Omental fat pad (tissue), 3 donors: ENCODE measurements at regions not wholly inside any gene's neighbourhood (a gene's known extent, or its start where the extent isn't known, plus 50 kb on each side); places are given as distances from the start of the nearest gene placed in this dataset.

Experiments
- ATAC-seq: fragments of 150-250 bp; one replicate; pipeline ENCODE4 v1.9.1; 2016; ENCODE audit warnings: mild to moderate bottlenecking, moderate library complexity; ENCODE audit not compliant: low FRiP score
- DNase-seq: peaks from one replicate; pipeline ENCODE4 v3.0.0-alpha.2; 2019; ENCODE audit warnings: low spot score
- CTCF ChIP-seq, 3 donors: fragments of 450-650 bp; IDR thresholded peaks; one replicate each; pipeline ENCODE4 v1.5.1; 2016 to 2017; ENCODE audit warnings: antibody characterized with exemption in 3 of 3, mild to moderate bottlenecking in 3 of 3, moderate library complexity in 2 of 3

- ATAC-seq (no peak), DNase-seq (no peak)
- TF ChIP-seq CTCF (IDR thresholded peaks at IDR 0.05) = no peak
Measured at GRCh38 chr13:53160211-53160610, 131.6 kb downstream of the OLFM4 start.

- ATAC-seq (no peak), DNase-seq (no peak)
- no peak for TF ChIP-seq CTCF (IDR thresholded peaks at IDR 0.05)
Measured at GRCh38 chr13:53161251-53161650, 132.6 kb downstream of the OLFM4 start.

- DNase-seq = no peak
- no peak for ATAC-seq
- no peak for TF ChIP-seq CTCF (IDR thresholded peaks at IDR 0.05)
Measured at GRCh38 chr13:53165261-53165660, 136.6 kb downstream of the OLFM4 start.

- DNase-seq (no peak), ATAC-seq (no peak)
- TF ChIP-seq CTCF (IDR thresholded peaks at IDR 0.05) = no peak
Measured at GRCh38 chr13:53167561-53167960, 138.9 kb downstream of the OLFM4 start.

- DNase-seq (no peak), ATAC-seq (no peak)
- no peak for TF ChIP-seq CTCF (IDR thresholded peaks at IDR 0.05)
Measured at GRCh38 chr13:53170910-53171309, 142.3 kb downstream of the OLFM4 start.

GRCh38 chr13:53174545-53174944 lies 145.9 kb downstream of the OLFM4 start:
- no peak for DNase-seq
- no peak for TF ChIP-seq CTCF (IDR thresholded peaks at IDR 0.05)
- no peak for ATAC-seq

GRCh38 chr13:53180684-53181083 lies 152.1 kb downstream of the OLFM4 start:
- DNase-seq (no peak), ATAC-seq (no peak)
- TF ChIP-seq CTCF (IDR thresholded peaks at IDR 0.05) = no peak
